ENCODE measurements at regions not wholly inside any gene's neighbourhood (a gene's known extent, or its start where the extent isn't known, plus 50 kb on each side); places are given as distances from the start of the nearest gene placed in this dataset.

GRCh38 chr2:144679942-144680341 is 160.0 kb upstream of the ZEB2 start:
- no peaks in the 10 kb centered on the region for H3K36me3 ChIP-seq (replicated peaks in 1 of 2)
- TF ChIP-seq, protein P1, sequence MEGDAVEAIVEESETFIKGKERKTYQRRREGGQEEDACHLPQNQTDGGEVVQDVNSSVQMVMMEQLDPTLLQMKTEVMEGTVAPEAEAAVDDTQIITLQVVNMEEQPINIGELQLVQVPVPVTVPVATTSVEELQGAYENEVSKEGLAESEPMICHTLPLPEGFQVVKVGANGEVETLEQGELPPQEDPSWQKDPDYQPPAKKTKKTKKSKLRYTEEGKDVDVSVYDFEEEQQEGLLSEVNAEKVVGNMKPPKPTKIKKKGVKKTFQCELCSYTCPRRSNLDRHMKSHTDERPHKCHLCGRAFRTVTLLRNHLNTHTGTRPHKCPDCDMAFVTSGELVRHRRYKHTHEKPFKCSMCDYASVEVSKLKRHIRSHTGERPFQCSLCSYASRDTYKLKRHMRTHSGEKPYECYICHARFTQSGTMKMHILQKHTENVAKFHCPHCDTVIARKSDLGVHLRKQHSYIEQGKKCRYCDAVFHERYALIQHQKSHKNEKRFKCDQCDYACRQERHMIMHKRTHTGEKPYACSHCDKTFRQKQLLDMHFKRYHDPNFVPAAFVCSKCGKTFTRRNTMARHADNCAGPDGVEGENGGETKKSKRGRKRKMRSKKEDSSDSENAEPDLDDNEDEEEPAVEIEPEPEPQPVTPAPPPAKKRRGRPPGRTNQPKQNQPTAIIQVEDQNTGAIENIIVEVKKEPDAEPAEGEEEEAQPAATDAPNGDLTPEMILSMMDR (IDR thresholded peaks at IDR 0.05): no peak
- no peak for TF ChIP-seq POLR2A (IDR thresholded peaks at IDR 0.05)
- DNase-seq: no peak
- no peak overlapping the region for H3K27ac ChIP-seq
- intact Hi-C loops (cut with DNase I): no loop called here
- 62 to 70% (median 69%) methylated on average over 5 of the region's 5 CpGs for WGBS, 4 donors
- H3K9me3 ChIP-seq (replicated peaks in 1 of 3): no peaks in the 10 kb centered on the region
- no peak overlapping the region for H3K4me3 ChIP-seq
- H3K27me3 ChIP-seq: no peaks in the 10 kb centered on the region
- H3K4me1 ChIP-seq (replicated peaks in 1 of 2): no peaks in the 10 kb centered on the region

GRCh38 chr2:144678736-144679135 is 158.8 kb upstream of the ZEB2 start:
- no peaks in the 10 kb centered on the region for H3K36me3 ChIP-seq (replicated peaks in 1 of 2)
- no peak overlapping the region for H3K27ac ChIP-seq
- intact Hi-C loops (cut with DNase I): no loop called here
- H3K9me3 ChIP-seq (replicated peaks in 1 of 3): no peaks in the 10 kb centered on the region
- H3K4me3 ChIP-seq: no peak overlapping the region
- H3K4me1 ChIP-seq (replicated peaks in 1 of 2): no peaks in the 10 kb centered on the region
- no peaks in the 10 kb centered on the region for H3K27me3 ChIP-seq
- 88 to 100% (median 99%) methylated on average over 1 of the region's 1 CpG for WGBS, 4 donors
- TF ChIP-seq, protein P1 (IDR thresholded peaks at IDR 0.05): no peak
- TF ChIP-seq POLR2A (IDR thresholded peaks at IDR 0.05): no peak
- no peak for DNase-seq

- intact Hi-C loops (cut with DNase I): no loop called here
- Histone ChIP-seq H3K4me3 (no peak overlapping the region), H3K27me3 (no peaks in the 10 kb centered on the region), H3K9me3 (replicated peaks in 1 of 3) (no peaks in the 10 kb centered on the region), H3K4me1 (replicated peaks in 1 of 2) (no peaks in the 10 kb centered on the region), H3K27ac (no peak overlapping the region), H3K36me3 (replicated peaks in 1 of 2) (no peaks in the 10 kb centered on the region)
- DNase-seq: no peak
- TF ChIP-seq, protein P1 (IDR thresholded peaks at IDR 0.05): no peak
- TF ChIP-seq POLR2A (IDR thresholded peaks at IDR 0.05): no peak
- WGBS, 4 donors: 80 to 90% (median 87%) methylated on average over 3 of the region's 3 CpGs
Observed at GRCh38 chr2:144675731-144676130, 155.8 kb upstream of the ZEB2 start.

- Histone ChIP-seq H3K36me3 (replicated peaks in 1 of 2) (no peaks in the 10 kb centered on the region), H3K27ac (no peak overlapping the region), H3K9me3 (replicated peaks in 1 of 3) (no peaks in the 10 kb centered on the region), H3K4me1 (replicated peaks in 1 of 2) (no peaks in the 10 kb centered on the region), H3K4me3 (no peak overlapping the region), H3K27me3 (no peaks in the 10 kb centered on the region)
- DNase-seq: no peak
- WGBS, 4 donors: 94 to 98% (median 95%) methylated on average over 3 of the region's 3 CpGs
- intact Hi-C loops (cut with DNase I): no loop called here
- no peak for TF ChIP-seq POLR2A (IDR thresholded peaks at IDR 0.05)
- TF ChIP-seq, protein P1 (IDR thresholded peaks at IDR 0.05): no peak
Observed at GRCh38 chr2:144675331-144675730, 155.4 kb upstream of the ZEB2 start.
